Lower lobe of right lung (tissue), 2 donors: ENCODE measurements at regions not wholly inside any gene's neighbourhood (a gene's known extent, or its start where the extent isn't known, plus 50 kb on each side); places are given as distances from the start of the nearest gene placed in this dataset.

ENCODE experiments used
- ATAC-seq, 2 donors: fragments of 200-7000 bp; cut with Tn5 transposase; one replicate each; pipeline ENCODE4 v1.9.1; 2020 to 2022; ENCODE audit warnings: mild to moderate bottlenecking in 2 of 2, moderate library complexity in 2 of 2
- DNase-seq: peaks from one replicate; pipeline ENCODE4 v3.0.0-alpha.2; 2020
- H3K27ac ChIP-seq: fragments of 200-600 bp; one replicate; pipeline ENCODE4 v1.8.0; 2022
- H3K27me3 ChIP-seq: fragments of 200-600 bp; one replicate; pipeline ENCODE4 v1.8.0; 2022; ENCODE audit warnings: low read depth
- H3K36me3 ChIP-seq: fragments of 200-600 bp; one replicate; pipeline ENCODE4 v1.8.0; 2022; ENCODE audit warnings: mild to moderate bottlenecking
- H3K4me1 ChIP-seq: fragments of 200-600 bp; one replicate; pipeline ENCODE4 v1.8.0; 2022
- H3K4me3 ChIP-seq: fragments of 200-600 bp; one replicate; pipeline ENCODE4 v1.8.0; 2022; ENCODE audit warnings: mild to moderate bottlenecking
- H3K9me3 ChIP-seq: fragments of 200-600 bp; one replicate; pipeline ENCODE4 v1.8.0; 2022
- CTCF ChIP-seq: fragments of 200-600 bp; IDR thresholded peaks from one replicate; pipeline ENCODE4 v1.8.0; 2022; ENCODE audit warnings: antibody characterized with exemption, mild to moderate bottlenecking
- intact Hi-C: fragments of 100-400 bp; cut with DNase I; formaldehyde crosslinking; loops from one replicate; pipeline ENCODE4 v1.11.0; 2022
- donor health status: DM: no; HTN: yes; CAD: no; lungs with severe emphysema.

DNA sequence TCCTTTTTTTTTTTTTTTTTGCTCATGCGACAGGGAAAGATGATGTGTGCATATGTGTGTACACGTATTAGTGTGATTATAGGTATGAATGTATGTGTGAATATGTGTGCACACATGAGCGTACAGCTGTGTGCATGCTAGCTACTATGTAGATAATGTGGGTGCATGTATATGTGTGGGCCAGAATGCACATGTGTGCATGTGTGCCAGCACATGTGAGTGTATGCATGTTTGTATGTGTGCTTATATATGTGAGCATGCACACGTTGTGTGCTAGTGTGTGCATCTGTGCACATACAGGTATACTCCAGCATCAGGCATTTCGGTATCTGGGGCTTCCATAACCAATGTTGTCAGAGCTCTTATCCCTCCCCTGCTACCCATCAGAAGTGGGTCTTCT is 541.1 kb downstream of the AACS start:
- no peak for TF ChIP-seq CTCF
- intact Hi-C loops = no loop called here
- H3K27ac ChIP-seq = no peak overlapping the region
- H3K27me3 ChIP-seq = no peaks in the 10 kb centered on the region
- H3K4me1 ChIP-seq = no peaks in the 10 kb centered on the region
- H3K36me3 ChIP-seq = no peaks in the 10 kb centered on the region
- no peak for ATAC-seq
- no peak for DNase-seq
- no peak overlapping the region for H3K4me3 ChIP-seq
- no peaks in the 10 kb centered on the region for H3K9me3 ChIP-seq

GRCh38 chr12:125610292-125610691 is 545.1 kb downstream of the AACS start:
- Histone ChIP-seq H3K4me3 (no peak overlapping the region), H3K27me3 (no peaks in the 10 kb centered on the region), H3K36me3 (no peaks in the 10 kb centered on the region), H3K27ac (no peak overlapping the region), H3K9me3 (no peaks in the 10 kb centered on the region), H3K4me1 (no peaks in the 10 kb centered on the region)
- no peak for TF ChIP-seq CTCF
- intact Hi-C loops = no loop called here
- ATAC-seq = no peak
- no peak for DNase-seq

DNA sequence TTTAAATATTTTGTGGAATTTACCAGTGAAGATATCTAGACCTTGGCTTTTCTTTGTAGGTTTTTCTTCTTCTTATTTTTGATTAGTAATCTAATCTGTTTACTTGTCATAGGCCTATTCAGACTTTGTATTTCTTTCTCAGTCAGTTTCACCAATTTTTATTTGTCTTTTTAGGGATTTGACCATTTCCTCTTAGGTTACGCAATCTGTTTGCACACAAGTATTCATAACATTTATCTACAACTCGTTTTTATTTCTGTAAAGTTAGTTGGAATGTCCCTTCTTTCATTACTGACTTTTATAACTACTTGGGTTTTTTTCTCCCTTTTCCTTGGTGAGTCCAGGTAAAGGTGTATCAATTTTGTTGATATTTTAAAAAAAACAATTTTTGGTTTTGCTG is 545.7 kb downstream of the AACS start:
- Histone ChIP-seq H3K9me3 (no peaks in the 10 kb centered on the region), H3K27me3 (no peaks in the 10 kb centered on the region), H3K4me3 (no peak overlapping the region), H3K27ac (no peak overlapping the region), H3K4me1 (no peaks in the 10 kb centered on the region), H3K36me3 (no peaks in the 10 kb centered on the region)
- no peak for TF ChIP-seq CTCF
- DNase-seq (no peak), ATAC-seq (no peak)
- intact Hi-C loops = no loop called here

DNA sequence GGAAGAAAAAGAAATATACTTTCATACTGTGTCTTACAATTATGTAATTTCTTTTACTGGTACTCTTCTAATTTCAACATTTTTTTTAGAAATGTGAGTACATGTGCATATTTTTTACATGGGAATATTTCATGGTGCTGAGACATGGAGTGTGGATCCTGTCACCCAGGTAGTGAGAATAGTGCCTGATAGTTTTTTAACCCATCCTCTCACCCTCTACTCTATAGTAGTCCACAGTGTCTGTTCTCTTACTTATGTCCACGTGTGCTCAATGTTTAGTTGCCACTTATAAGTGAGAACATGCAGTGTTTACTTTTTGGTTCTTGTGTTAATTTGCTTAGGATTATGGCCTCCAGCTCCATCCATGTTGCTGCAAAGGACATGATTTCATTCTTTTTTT is 548.8 kb downstream of the AACS start:
- no peak for TF ChIP-seq CTCF
- no peaks in the 10 kb centered on the region for H3K9me3 ChIP-seq
- intact Hi-C loops = no loop called here
- H3K27ac ChIP-seq = no peak overlapping the region
- H3K36me3 ChIP-seq = no peaks in the 10 kb centered on the region
- ATAC-seq = no peak
- H3K4me3 ChIP-seq = no peak overlapping the region
- H3K27me3 ChIP-seq = no peaks in the 10 kb centered on the region
- no peak for DNase-seq
- no peaks in the 10 kb centered on the region for H3K4me1 ChIP-seq

DNA sequence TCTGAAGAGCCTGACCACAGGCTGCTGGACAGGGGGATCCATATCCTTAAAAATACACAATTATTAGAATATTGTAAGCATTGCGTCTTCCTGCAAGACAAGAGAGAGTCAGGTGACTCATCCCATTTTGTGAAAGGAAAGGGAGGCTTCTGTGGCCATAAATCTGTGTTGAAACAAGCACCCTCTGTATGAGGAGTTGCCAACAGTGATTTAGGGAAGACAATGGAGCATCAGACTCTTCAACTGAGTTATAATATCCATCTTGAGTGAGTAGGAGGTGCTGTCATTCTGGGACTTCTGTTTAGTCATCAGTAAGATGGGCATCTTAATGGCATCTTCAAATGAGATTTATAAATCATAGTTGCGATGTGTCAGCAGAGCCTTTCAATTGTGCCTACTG is 554.5 kb downstream of the AACS start:
- Histone ChIP-seq H3K36me3 (no peaks in the 10 kb centered on the region), H3K4me1 (no peaks in the 10 kb centered on the region), H3K27me3 (no peaks in the 10 kb centered on the region), H3K4me3 (no peak overlapping the region), H3K9me3 (no peaks in the 10 kb centered on the region), H3K27ac (no peak overlapping the region)
- DNase-seq (no peak), ATAC-seq (no peak)
- intact Hi-C loops = no loop called here
- TF ChIP-seq CTCF = no peak

DNA sequence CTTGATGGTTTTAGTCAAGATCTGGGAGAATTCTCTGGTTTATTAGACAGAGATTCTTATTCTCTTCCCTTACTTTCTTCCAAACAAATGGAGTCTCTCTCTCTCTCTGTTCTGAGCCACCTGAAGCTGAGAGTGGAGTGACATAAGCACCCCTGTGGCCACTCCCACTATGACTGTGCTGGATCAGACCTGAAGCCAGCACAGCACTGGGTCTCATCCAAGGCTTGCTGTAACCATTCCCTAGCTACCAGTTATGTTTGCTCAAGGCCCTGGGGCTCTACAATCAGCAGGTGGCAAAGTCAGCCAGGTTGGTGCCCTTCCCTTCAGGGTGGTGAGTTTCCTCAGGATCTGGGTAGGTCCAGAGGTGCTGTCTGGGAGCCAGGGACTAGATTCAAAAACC is 568.5 kb downstream of the AACS start:
- H3K27me3 ChIP-seq = no peaks in the 10 kb centered on the region
- peak; percentile 49 for DNase-seq
- intact Hi-C loops = no loop called here
- H3K36me3 ChIP-seq = no peaks in the 10 kb centered on the region
- peak; percentile 41 to 64 for ATAC-seq
- H3K27ac ChIP-seq = no peak overlapping the region
- TF ChIP-seq CTCF = no peak
- H3K4me1 ChIP-seq = no peaks in the 10 kb centered on the region
- no peak overlapping the region for H3K4me3 ChIP-seq
- no peaks in the 10 kb centered on the region for H3K9me3 ChIP-seq
